Astrocyte of the cerebellum (primary cell): ENCODE measurements at regions not wholly inside any gene's neighbourhood (a gene's known extent, or its start where the extent isn't known, plus 50 kb on each side); places are given as distances from the start of the nearest gene placed in this dataset.

Experiments
- DNase-seq: peaks from one replicate; pipeline ENCODE4 v3.0.0-alpha.2; 2011; ENCODE audit warnings: low read depth
- H3K4me3 ChIP-seq: 2 replicates; pipeline ENCODE4 v1.5.1; 2011; ENCODE audit warnings: mild to moderate bottlenecking, low read depth, low read length, moderate library complexity
- CTCF ChIP-seq: IDR thresholded peaks from 2 replicates; pipeline ENCODE4 v1.5.1; 2012; ENCODE audit warnings: low read length, low read depth, moderate library complexity, mild to moderate bottlenecking; ENCODE audit errors: missing control alignments
- in situ Hi-C: cut with HindIII; loops from 2 replicates; pipeline ENCODE4 v1.10.0; 2017; ENCODE audit warnings: low sequenced_read_pairs

- no peak overlapping the region for H3K4me3 ChIP-seq
- no peak for TF ChIP-seq CTCF
- DNase-seq, result no peak
- in situ Hi-C loops, result no loop called here
Measured at GRCh38 chr17:83159204-83160049, 80.0 kb downstream of the METRNL start.

- no peak overlapping the region for H3K4me3 ChIP-seq
- no peak for DNase-seq
- no peak for TF ChIP-seq CTCF
- in situ Hi-C loops, result no loop called here
Measured at GRCh38 chr17:83160443-83161297, 81.3 kb downstream of the METRNL start.

DNA sequence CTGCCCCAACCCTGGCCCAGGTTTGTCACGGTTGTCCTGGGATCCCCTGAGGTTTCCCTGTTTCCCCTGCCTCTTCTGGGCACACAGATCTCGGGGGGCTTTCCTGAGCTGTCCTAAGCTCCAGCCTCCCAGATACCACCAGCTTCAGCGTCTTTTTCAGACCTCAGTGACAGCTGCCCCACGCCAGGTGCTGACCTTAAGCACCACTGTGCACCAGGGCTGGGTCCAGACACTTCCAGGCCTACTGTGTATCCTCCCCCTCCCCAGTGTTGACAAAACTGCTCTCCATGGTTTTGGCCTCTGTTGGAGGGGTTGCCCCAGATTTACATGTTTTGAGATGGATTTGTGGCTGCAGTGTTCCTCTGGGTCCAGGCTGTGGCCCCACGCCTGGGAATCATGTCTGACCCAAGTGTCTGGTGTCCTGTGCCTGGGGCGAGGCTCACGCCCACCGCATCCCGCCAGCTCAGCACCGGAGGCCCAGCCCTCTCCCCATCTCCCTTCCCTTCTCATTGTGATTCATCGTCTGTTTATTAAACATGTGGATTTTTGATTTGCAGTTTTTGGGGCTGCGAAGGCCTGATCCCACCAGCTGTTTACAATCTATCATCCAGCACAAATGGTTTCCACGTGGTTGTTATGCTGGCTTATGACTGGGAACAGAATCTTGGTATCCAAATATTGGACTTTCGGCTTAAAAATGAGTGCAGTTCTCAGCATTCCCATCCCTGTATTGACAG, 82.1 kb downstream of the METRNL start:
- in situ Hi-C loops, result no loop called here
- DNase-seq, result no peak
- no peak overlapping the region for H3K4me3 ChIP-seq
- no peak for TF ChIP-seq CTCF

- H3K4me3 ChIP-seq, result no peak overlapping the region
- TF ChIP-seq CTCF, result no peak
- in situ Hi-C loops, result no loop called here
- DNase-seq, result no peak
Measured at GRCh38 chr17:83162035-83162745, 82.8 kb downstream of the METRNL start.

- H3K4me3 ChIP-seq, result no peak overlapping the region
- DNase-seq, result no peak
- no peak for TF ChIP-seq CTCF
- in situ Hi-C loops, result no loop called here
Measured at GRCh38 chr17:83164490-83164889, 85.1 kb downstream of the METRNL start.
